GM21528 (cell line): ENCODE measurements at regions not wholly inside any gene's neighbourhood (a gene's known extent, or its start where the extent isn't known, plus 50 kb on each side); places are given as distances from the start of the nearest gene placed in this dataset.
"Not testable (repeated sequence)": the region's sequence is repeated elsewhere in the genome, so short reads cannot be mapped to it uniquely, and the experiment has no call there.

Experiments used
- ATAC-seq: cut with Tn5 transposase; IDR thresholded peaks from one replicate; pipeline ENCODE4 v1.9.1; 2021; ENCODE audit warnings: mild to moderate bottlenecking, moderate library complexity; ENCODE audit not compliant: unreplicated experiment, low FRiP score

DNA sequence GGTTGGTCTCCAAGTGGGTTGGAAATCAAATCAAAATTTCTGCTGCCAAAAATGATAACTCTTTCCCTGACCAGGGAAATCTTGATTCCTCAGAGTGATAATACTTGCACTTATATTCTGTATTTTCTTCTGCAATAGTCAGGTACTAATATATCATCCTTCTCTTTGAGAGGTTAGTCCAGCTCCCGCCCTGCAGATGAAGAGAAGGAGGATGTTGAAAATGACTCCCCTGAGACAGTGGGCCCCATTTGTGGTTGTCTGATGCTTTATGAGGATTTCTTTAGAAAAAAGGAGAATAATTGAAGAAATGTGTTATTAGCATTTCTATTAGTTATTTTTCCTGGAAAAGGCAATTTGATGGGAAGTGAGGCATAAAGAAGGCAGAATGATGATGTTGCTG is 213.0 kb downstream of the SEC23IP start:
- no peak for ATAC-seq

DNA sequence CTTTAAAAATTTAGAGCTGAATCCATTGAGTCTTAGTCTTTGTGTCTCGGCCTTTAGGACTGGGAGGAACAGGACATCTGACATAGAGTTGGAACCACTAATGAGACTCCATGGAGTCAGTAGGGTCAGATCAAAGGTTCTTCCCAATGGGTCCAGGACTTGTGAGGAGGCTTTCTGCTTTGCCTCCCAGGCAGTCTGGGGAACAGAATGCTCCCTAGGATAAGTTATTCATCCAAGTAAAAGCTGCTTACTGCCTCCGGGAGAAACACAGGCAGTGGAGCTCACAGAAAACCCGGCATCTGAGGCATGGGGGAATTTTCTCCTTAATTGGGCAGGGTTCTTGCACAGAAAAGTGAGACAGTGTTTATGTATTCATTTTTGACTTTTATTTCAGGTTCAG is 216.4 kb downstream of the SEC23IP start:
- ATAC-seq: no peak

DNA sequence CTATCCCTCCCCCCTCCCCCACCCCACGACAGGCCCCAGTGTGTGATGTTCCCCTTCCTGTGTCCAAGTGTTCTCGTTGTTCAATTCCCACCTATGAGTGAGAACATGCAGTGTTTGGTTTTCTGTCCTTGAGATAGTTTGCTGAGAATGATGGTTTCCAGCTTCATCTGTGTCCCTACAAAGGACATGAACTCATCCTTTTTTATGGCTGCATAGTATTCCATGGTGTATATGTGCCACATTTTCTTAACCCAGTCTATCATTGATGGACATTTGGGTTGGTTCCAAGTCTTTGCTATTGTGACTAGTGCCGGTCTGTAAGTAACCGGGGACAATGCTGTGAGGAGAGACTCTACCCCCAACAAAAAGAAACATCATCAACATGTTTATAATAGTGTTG is 217.2 kb downstream of the SEC23IP start:
- ATAC-seq: not testable (repeated sequence)

DNA sequence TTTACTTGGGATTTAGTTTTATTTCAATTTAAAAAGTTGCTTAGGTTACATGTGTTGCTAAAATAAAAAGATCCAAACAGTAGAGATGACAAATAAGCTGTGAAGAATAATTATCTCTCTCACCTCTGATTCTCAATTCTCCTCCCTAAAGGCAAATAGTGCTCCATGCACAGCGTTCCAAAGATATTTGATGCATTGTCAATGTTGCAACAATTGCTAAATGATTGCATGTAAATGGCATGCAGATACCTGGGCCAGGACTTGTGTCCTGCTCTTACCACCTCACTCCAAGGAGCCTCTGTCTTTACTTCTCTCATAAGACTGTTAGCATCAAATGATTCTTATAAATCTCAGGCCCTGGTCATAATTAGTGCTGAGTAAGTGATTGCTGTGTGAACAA is 217.7 kb downstream of the SEC23IP start:
- ATAC-seq: no peak

DNA sequence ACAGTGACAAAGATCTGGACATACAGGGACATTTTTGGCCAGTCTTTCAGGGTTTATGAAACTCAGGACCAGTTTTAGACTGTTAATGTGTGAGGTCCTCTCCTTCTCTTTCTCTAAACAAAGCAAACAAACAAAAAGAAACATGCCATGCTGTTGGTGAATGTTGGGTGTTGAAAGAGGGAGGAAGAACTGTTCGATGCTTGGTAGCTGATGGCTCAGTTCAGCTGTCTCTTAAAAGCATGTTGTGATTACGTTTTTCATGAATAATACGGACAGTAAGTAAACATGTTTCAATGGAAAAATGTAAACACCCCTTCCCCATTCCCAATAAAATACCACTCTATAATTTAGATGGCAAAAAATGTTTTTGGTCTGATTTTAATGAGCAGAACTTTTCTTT is 219.1 kb downstream of the SEC23IP start:
- ATAC-seq: no peak

DNA sequence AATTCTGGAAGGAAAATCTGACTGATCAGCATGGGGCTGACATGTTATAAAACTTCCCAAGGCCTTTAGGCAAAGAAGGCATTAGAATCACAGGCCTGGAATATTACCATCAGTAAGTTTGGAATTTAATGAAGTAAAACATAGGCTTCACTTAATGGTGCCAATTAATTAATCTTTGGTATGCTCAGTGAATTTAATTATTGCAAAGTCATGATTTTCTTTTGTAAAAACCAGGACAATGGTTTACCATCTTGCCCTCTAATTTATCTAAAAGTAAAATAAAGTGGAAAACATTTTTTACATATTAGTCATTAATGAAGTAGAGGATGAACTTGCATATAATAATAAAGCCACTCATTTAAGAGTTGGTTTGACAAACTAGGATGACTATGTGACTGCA is 220.3 kb downstream of the SEC23IP start:
- no peak for ATAC-seq

DNA sequence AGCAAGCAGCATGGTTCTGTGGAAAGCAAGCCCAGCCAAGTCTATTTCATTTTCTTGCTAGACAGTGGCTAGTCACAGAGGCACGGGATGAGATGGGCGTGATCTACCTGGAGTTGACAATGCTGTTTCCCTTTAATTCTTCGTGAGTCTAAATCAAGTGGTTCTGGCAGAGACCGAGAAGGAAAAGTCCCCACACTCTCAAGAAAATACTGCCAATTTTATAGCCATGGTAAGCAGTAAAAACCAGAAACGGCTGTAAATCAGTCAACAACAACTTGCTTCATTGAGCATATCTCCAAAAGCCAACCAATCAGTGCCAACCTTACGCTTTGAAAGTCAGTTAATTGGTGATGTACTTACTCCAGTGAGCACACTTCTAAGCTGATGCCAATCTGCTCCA is 223.4 kb downstream of the SEC23IP start:
- no peak for ATAC-seq

DNA sequence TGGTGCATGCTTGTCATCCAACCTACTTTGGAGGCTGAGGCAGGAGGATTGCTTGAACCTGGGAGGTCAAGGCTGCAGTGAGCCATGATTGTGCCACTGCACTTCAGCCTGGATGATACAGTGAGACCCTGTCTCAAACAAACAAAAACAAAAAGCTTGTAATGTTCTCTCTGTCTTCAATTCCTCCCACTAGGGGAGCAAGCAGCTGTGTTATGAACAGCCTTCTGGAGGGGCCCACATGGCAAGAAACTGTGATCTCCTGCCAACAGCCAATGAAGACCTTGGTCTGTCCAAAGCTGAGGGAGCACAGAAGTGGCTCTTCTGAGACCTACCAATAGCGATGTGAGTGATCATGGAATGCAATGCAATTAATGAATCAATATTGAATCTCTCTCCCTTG is 229.2 kb downstream of the SEC23IP start:
- ATAC-seq: no peak

DNA sequence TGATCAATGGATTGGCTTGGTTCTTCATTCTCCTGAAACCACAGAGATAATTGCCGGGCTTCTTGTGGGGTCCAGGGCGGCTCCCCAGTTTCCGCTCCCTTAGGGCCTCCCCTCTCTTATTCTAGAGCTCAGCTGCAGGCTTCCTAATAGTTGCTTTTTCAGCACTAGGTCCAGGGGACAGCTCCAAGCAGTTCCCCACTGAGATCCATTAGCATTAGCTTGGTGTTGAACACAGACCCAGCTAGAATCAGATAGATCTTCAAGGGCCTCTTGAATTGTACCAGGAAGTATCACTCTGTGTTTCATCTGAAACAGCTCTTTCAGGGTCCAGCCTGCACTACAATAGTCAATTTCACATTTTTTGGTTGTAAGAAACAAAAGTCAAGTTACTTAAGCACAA is 238.7 kb downstream of the SEC23IP start:
- ATAC-seq: no peak

DNA sequence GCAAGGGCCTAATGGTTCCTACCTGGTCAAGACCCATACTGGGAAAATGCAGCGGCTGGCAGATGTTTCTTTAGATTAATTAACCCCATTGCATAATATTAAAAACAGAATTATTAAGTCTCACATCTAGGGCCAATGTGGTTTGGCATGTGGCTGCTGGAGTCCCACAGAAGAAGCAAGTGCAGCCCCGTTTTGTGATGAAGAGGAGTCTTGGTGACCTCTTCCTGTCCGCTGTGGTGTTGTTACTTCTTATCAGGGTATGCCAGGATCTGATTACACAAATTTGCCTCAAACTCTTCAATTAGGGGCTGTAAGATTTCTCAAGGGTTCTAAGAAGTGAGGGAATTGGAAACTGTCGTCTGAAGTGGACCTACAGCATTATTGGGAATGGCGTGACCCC is 240.3 kb downstream of the SEC23IP start:
- ATAC-seq: no peak

DNA sequence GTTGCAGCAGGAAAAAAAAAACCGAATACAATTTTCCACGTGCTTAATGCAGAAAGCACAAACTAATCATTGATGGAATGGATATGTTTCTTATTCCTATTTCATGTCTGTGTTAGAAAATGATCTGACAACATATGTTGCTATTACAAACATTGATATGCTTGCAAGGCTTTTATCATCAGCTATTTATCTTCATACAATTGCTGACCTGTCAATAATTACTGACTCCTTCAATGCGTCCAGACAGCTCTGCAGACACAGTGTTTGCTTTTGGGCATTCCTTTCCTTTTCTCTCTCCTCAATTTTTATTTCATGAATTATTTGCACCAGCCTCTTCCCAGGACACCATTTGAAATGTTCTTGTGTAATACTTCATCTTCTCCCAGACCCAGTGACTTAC is 246.2 kb downstream of the SEC23IP start:
- no peak for ATAC-seq

DNA sequence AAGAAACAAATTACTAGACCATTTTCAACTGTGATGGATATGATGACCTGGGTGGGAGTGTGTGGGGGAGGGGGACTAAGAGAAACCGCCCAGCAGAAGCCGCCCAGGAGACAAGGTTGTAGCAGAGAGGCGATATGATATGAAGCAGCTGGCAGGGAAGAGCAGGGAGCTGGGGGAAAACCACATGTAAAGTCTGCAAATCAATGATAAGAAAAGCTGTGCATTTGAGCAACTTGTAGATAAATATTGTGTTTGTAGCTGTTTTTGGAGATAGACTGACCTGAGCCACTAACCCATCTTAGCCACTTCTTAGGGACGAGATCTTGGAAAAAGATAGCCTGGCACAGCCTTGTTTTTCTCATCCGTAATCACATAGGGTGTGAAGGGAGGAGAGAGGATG is 252.6 kb downstream of the SEC23IP start:
- no peak for ATAC-seq

DNA sequence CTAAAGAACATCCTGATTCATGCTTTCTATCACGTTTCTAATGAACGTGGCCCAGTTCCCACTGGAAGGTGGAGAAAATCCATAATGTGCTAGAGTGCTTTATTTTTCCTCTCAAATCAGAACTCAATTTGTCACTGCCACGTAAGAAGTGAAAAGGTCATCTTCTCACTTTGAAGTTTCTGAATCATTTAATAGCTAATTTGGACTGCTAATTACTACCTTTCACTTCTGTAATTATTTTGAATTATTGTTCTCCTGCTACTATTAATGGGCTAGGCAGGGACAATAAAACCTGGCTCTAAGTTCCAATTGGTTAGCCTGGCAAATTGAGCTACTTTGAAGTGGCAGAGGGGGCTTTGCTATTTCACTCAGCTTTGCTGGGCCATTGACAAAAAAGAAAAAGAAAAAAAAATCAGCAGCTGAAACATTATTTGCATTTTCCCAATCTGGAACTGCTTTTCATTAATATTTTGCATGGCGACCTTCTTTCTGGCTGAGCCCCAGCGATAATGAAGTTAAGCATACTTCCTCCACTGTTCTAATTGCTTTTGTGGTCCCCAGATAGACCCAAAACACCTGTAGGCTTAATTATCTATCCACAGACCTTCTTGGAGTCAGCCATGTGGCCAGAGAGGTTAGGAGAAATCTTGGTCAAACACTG is 264.2 kb downstream of the SEC23IP start:
- ATAC-seq: no peak

DNA sequence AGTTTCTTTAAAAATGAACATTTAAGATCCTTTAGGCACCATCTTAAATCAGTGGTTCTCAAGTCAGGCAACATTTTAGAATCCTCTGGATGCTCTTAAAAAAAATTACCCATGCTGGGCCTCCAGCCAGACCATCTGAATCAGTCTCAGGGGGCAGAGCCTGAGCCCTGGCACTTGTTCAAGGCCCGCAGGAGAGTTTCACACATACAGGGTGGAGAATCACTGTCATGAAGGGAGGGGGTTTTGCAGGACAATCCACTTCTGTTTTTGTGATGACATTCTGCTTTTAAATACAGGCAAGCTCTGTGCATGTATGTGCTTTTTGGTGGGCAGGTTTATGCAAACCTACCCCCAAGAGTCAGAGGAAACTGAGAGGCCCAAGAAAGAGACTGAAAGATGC is 268.6 kb downstream of the SEC23IP start:
- no peak for ATAC-seq

DNA sequence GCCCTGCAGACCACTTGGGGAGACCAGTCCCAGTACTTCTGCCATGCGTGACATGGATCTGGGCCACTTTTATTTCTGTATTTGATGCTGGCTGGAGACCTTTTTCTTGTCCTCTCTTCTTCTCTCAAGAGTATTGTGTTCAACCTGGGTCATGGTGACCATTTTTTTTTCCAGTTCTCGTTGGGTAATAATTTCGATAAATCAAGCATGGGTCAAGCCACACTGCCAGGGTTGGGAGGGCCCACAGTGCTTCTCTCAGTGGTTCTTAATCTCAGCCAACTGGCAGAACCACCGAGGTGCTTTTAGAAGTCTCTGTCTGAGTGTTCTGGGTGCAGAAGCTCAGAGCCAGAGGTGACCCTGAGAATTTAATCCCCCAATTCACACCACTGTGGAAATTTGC is 269.9 kb downstream of the SEC23IP start:
- ATAC-seq: no peak

DNA sequence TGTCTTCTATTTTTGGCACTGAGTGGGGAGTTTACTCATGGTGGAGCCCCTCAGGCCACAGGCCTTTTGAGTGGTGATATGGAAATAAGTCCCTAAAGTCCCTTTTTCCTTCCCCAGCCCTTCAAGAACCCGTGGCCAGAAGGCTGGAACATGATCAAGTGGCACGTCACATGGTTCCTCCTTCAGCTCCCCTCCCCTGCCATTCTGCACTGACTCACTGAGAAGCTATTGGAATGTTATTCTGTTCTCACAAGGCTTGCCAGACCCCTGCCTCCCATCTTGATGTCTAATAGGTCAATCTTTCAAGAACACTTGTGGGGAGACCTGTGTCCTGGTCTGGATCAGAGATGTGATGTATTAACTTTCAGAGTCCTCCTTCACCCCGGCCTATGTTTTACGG is 279.8 kb downstream of the SEC23IP start:
- ATAC-seq: no peak

DNA sequence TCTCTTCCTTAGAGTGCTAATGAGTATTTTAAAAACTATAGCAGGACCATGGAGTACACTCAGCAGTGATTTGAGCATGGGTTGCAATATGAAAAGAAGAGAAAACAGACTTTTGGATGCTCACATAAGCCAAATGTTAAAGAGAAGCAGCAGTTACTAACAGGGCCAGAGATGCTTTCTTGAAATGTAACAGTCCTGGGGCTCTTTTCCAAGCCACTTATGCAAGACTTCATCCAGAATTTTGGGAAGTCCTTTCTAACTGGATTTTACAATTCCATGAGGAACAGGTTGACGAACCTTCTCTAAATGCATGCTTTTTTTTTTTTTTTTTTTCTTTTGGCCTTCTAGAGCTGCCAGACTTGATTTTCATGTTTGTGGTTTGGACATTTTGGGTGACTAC is 282.0 kb downstream of the SEC23IP start:
- no peak for ATAC-seq

DNA sequence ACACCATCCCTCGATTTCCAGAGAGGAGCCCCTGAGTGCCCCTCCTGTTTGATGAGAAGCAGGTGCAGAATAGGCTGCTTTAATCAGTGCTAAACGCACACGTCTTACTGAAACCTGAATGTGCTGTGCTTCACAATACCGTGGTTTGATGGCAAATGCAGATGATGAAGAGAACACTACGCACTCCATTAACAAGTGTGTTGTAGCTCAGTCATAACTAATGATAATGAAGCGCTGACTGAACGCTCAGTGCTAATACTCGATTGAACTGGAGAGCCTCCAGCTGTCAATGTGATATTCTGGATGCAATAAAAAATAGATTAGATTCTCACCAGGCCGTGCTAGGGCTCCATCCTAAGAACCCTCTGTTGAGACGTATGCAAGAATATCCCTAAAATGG is 279.7 kb upstream of the PLPP4 start:
- no peak for ATAC-seq

DNA sequence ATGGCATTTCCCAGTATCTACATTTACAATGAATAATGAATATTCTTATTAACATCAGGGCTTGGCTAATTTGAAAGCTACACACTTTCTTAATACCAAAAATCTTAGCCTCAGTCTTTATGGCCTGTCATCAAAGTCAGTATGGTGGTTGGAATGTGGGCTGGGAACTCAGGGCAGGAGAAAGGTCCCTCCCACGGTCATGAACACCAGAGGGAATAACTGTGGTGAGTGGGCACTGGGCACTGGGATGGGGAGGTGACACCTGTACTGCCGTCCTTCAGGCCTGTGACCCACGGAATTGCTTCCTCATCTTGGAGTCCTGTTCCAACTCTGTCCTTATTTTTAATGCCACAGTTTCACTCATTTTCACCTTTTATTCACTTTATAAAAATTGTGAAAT is 276.9 kb upstream of the PLPP4 start:
- ATAC-seq: no peak

DNA sequence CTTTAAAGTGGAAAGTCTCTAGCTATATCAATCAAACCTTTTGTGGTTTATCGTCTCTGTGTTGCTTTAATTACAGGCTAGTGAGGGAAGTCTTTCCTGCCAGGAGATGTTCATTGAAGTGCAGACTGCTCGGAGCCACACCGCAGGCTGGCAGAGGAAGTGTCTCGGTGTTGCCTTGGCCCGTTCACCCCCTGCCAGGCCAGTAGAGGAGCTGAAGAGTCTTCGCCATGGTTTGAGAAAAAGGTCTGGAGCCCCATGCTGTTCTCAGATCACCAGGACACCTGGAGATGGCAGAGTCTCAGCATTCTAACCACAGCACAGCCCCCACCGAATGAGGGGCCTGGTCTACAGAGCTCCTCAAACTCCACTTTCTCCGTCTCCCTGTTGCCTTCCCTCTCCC is 275.9 kb upstream of the PLPP4 start:
- ATAC-seq: no peak

DNA sequence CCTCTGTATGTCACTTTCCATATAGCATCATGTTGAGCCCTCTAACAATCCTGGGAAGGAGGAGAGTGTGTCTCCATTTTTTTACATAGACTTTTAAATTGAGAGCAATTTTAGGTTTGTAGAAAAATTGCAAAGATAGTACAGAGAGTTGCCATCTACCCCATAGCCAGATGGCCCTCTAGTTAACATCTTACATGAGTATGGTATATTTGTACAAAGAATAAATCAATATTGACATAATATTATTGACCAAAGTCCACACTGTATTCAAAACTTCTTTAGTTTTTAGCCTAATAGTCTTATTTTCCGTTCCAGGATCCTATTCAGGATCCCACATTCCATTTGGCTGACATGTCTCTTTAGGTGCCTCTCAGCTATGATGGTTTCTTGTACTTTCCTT is 274.6 kb upstream of the PLPP4 start:
- ATAC-seq: no peak

DNA sequence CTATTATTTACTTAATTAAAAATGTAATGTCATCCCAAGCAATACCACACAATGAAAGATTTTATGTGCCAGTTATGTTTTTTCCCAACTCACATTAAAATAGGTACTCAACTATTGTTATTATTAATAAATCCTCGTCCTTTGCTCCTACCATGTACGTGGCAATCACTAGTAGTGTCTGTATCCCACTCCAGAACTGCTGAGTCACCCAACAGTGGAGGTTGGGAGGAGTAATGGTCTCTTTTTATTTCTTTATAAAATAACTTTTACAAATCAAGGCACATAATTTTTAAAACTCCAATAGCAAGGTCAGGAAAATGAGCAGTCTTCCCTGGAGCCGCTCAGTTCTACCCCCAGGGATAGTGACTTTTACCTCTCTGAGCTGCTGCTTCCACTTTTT is 273.5 kb upstream of the PLPP4 start:
- no peak for ATAC-seq
